ENCODE measurements at regions not wholly inside any gene's neighbourhood (a gene's known extent, or its start where the extent isn't known, plus 50 kb on each side); places are given as distances from the start of the nearest gene placed in this dataset.

DNA sequence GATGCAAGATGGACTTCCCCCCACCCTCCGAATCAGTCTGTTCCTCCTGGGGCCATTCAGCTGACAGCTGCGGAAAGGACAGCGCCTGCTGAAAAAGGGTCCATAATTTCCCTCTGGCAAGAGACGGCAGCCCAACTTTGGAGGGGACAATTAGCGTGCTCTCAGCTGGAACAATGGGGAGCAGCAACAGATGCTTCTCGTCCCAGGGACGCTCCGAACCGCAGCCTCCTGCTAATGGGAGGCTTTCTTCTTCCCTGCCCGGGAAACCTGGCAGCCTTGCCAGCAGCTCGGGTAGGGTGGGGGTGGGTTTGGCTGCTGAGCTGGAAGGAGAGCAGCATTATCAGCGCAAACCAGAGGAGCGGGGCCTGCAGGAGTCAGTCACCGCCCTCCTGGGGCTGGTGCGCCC, 500.0 kb upstream of the SALL1 start:
- Histone ChIP-seq H3K9me3 (ENCODE audit: low read length) (peaks cover 3% of the 10 kb centered on the region), H2AFZ (ENCODE audit: low read depth, low read length) (no peak overlapping the region), H3K36me3 (ENCODE audit: insufficient read depth, low read length) (no peaks in the 10 kb centered on the region), H3K27me3 (ENCODE audit: insufficient read depth, low read length) (no peaks in the 10 kb centered on the region), H3K4me3 (ENCODE audit: low read length) (no peak overlapping the region), H3K4me1 (ENCODE audit: insufficient read depth, low read length) (no peaks in the 10 kb centered on the region)

DNA sequence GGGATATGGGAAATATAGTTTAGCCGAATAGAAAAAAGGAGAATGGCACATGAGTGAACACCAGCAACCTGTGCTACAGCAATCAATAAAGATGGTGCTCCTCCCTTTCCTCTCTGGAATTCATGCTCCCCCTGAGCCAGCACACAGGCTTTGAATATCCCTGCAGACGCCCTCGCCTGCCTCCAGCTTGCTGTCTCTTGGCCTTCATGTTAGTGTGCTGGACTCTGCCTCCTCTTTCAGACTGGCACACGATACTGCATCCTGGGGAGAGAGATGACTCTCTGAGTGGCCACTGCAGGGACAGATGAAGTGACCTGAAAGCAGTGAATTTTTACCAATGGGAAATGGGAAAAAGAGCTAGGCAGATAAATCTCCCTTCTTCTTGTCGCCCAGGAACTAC, 498.6 kb upstream of the SALL1 start:
- Histone ChIP-seq H3K4me3 (ENCODE audit: low read length) (no peak overlapping the region), H3K27me3 (ENCODE audit: insufficient read depth, low read length) (no peaks in the 10 kb centered on the region)

GRCh38 chr16:51648526-51648925, 497.5 kb upstream of the SALL1 start:
- Histone ChIP-seq H3K4me3 (ENCODE audit: low read length) (no peak overlapping the region), H3K27me3 (ENCODE audit: insufficient read depth, low read length) (no peaks in the 10 kb centered on the region), H3K36me3 (ENCODE audit: insufficient read depth, low read length) (no peaks in the 10 kb centered on the region), H3K9me3 (ENCODE audit: low read length) (peaks cover 3% of the 10 kb centered on the region), H3K4me1 (ENCODE audit: insufficient read depth, low read length) (no peaks in the 10 kb centered on the region), H2AFZ (ENCODE audit: low read depth, low read length) (no peak overlapping the region)

More for the DNA sequence above, 498.6 kb upstream of the SALL1 start:
- Histone ChIP-seq H2AFZ (ENCODE audit: low read depth, low read length) (no peak overlapping the region), H3K4me1 (ENCODE audit: insufficient read depth, low read length) (no peaks in the 10 kb centered on the region), H3K36me3 (ENCODE audit: insufficient read depth, low read length) (no peaks in the 10 kb centered on the region), H3K9me3 (ENCODE audit: low read length) (peaks cover 3% of the 10 kb centered on the region)

- H3K27me3 ChIP-seq (ENCODE audit: insufficient read depth, low read length): no peaks in the 10 kb centered on the region
- H3K4me3 ChIP-seq (ENCODE audit: low read length): no peak overlapping the region
- no peak overlapping the region for H2AFZ ChIP-seq (ENCODE audit: low read depth, low read length)
- H3K9me3 ChIP-seq (ENCODE audit: low read length): no peaks in the 10 kb centered on the region
- H3K4me1 ChIP-seq (ENCODE audit: insufficient read depth, low read length): no peaks in the 10 kb centered on the region
- no peaks in the 10 kb centered on the region for H3K36me3 ChIP-seq (ENCODE audit: insufficient read depth, low read length)
These were observed 490.2 kb upstream of the SALL1 start for GRCh38 chr16:51641191-51641765.

DNA sequence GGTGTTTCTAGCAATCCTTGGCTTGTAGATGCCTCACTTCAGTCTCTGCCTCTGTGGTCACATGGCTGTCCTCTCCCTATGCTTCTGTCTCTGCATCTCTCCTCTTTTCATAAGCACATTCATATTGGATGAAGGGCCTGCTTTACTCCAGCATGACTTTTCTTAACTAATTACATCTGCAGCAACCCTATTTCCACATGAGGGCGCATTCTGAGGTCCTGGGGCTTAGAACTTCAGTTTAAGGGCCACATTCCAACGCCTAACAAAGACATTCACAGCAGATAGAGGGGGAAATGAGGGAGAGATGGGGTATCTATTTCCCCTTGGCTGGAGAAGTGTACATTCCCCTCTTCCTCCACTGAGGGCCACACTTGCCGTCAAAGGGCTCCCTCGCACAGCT, 489.1 kb upstream of the SALL1 start:
- no peak overlapping the region for H2AFZ ChIP-seq (ENCODE audit: low read depth, low read length)
- H3K27me3 ChIP-seq (ENCODE audit: insufficient read depth, low read length): no peaks in the 10 kb centered on the region
- no peaks in the 10 kb centered on the region for H3K36me3 ChIP-seq (ENCODE audit: insufficient read depth, low read length)
- H3K4me3 ChIP-seq (ENCODE audit: low read length): no peak overlapping the region
- no peaks in the 10 kb centered on the region for H3K9me3 ChIP-seq (ENCODE audit: low read length)
- no peaks in the 10 kb centered on the region for H3K4me1 ChIP-seq (ENCODE audit: insufficient read depth, low read length)

- no peaks in the 10 kb centered on the region for H3K27me3 ChIP-seq (ENCODE audit: insufficient read depth, low read length)
- no peaks in the 10 kb centered on the region for H3K4me1 ChIP-seq (ENCODE audit: insufficient read depth, low read length)
- no peaks in the 10 kb centered on the region for H3K36me3 ChIP-seq (ENCODE audit: insufficient read depth, low read length)
- no peaks in the 10 kb centered on the region for H3K9me3 ChIP-seq (ENCODE audit: low read length)
- H2AFZ ChIP-seq (ENCODE audit: low read depth, low read length): no peak overlapping the region
- no peak overlapping the region for H3K4me3 ChIP-seq (ENCODE audit: low read length)
These were observed 487.5 kb upstream of the SALL1 start for GRCh38 chr16:51638339-51639135.

- Histone ChIP-seq H3K27me3 (ENCODE audit: insufficient read depth, low read length) (no peaks in the 10 kb centered on the region), H3K36me3 (ENCODE audit: insufficient read depth, low read length) (no peaks in the 10 kb centered on the region), H3K9me3 (ENCODE audit: low read length) (no peaks in the 10 kb centered on the region), H2AFZ (ENCODE audit: low read depth, low read length) (no peak overlapping the region), H3K4me1 (ENCODE audit: insufficient read depth, low read length) (no peaks in the 10 kb centered on the region), H3K4me3 (ENCODE audit: low read length) (no peak overlapping the region)
These were observed 486.7 kb upstream of the SALL1 start for GRCh38 chr16:51637770-51638094.

GRCh38 chr16:51636920-51637769, 486.1 kb upstream of the SALL1 start:
- H3K36me3 ChIP-seq (ENCODE audit: insufficient read depth, low read length): no peaks in the 10 kb centered on the region
- no peaks in the 10 kb centered on the region for H3K27me3 ChIP-seq (ENCODE audit: insufficient read depth, low read length)
- H3K4me3 ChIP-seq (ENCODE audit: low read length): no peak overlapping the region
- no peaks in the 10 kb centered on the region for H3K9me3 ChIP-seq (ENCODE audit: low read length)
- no peaks in the 10 kb centered on the region for H3K4me1 ChIP-seq (ENCODE audit: insufficient read depth, low read length)
- peak overlapping the region; percentile 9 for H2AFZ ChIP-seq (ENCODE audit: low read depth, low read length)

DNA sequence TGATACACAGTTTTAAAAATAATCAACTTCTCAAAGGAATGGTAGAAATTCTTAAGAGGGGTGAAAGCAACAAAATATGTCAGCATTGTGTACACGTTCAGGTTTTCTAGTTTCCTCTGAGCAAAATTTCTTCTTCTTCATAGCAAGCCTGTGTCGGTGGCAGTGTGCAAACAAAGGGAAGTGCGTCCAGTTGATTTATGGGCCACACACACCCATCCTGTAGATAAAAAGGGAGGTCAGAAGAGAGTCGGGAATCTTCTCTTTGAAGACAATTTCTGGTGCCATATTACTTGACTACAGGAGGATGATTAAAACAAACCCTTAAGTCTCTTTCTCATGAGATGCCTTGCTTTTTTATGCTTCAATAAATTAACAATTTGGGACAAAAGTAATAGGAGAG, 484.1 kb upstream of the SALL1 start:
- H3K36me3 ChIP-seq (ENCODE audit: insufficient read depth, low read length): no peaks in the 10 kb centered on the region
- no peaks in the 10 kb centered on the region for H3K27me3 ChIP-seq (ENCODE audit: insufficient read depth, low read length)
- H2AFZ ChIP-seq (ENCODE audit: low read depth, low read length): no peak overlapping the region
- H3K4me1 ChIP-seq (ENCODE audit: insufficient read depth, low read length): no peaks in the 10 kb centered on the region
- H3K4me3 ChIP-seq (ENCODE audit: low read length): no peak overlapping the region
- no peaks in the 10 kb centered on the region for H3K9me3 ChIP-seq (ENCODE audit: low read length)

- H3K27me3 ChIP-seq (ENCODE audit: insufficient read depth, low read length): no peaks in the 10 kb centered on the region
- H3K4me3 ChIP-seq (ENCODE audit: low read length): no peak overlapping the region
- no peaks in the 10 kb centered on the region for H3K9me3 ChIP-seq (ENCODE audit: low read length)
- H3K4me1 ChIP-seq (ENCODE audit: insufficient read depth, low read length): peaks cover 13% of the 10 kb centered on the region
- no peak overlapping the region for H2AFZ ChIP-seq (ENCODE audit: low read depth, low read length)
- no peaks in the 10 kb centered on the region for H3K36me3 ChIP-seq (ENCODE audit: insufficient read depth, low read length)
These were observed 479.0 kb upstream of the SALL1 start for GRCh38 chr16:51630076-51630475.

- H3K9me3 ChIP-seq (ENCODE audit: low read length): no peaks in the 10 kb centered on the region
- H3K27me3 ChIP-seq (ENCODE audit: insufficient read depth, low read length): no peaks in the 10 kb centered on the region
- no peak overlapping the region for H2AFZ ChIP-seq (ENCODE audit: low read depth, low read length)
- H3K36me3 ChIP-seq (ENCODE audit: insufficient read depth, low read length): no peaks in the 10 kb centered on the region
- peaks cover 13% of the 10 kb centered on the region for H3K4me1 ChIP-seq (ENCODE audit: insufficient read depth, low read length)
- H3K4me3 ChIP-seq (ENCODE audit: low read length): no peak overlapping the region
These were observed 478.5 kb upstream of the SALL1 start for GRCh38 chr16:51629576-51629975.

DNA sequence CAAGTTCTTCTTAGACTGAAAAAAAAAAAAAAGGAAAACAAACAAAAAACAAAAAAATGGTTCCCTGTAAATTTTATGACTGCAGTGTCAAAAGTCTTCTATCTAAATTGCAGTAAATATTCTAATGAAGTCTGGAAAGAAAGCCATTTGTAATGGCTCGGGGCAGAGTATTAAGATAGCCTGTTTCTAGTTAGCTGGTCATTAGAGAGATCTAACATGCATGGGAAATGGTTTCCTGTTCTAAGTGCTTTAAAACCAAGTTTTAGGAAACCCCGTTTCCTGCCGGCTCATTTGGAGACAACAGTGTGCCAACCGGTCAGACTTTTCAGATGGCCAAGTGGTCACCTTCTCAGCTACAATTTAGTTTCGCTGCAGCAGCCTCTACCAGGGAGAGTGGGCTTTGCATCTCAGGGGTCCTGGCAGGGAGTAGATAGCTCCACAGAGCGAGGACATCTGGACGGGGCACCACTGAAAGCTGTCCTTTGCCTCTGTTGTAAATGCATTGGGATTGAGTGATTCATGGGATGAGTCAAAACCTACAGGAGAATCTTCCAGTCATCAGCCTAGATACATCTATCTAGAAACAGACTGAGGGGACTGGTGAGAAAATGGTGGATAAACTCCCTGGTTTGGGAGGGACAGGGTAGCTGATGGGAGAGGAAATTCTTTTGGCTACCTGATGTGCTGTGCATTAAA, 473.2 kb upstream of the SALL1 start:
- Histone ChIP-seq H2AFZ (ENCODE audit: low read depth, low read length) (no peak overlapping the region), H3K36me3 (ENCODE audit: insufficient read depth, low read length) (no peaks in the 10 kb centered on the region), H3K9me3 (ENCODE audit: low read length) (no peaks in the 10 kb centered on the region), H3K4me3 (ENCODE audit: low read length) (no peak overlapping the region), H3K4me1 (ENCODE audit: insufficient read depth, low read length) (peaks cover 13% of the 10 kb centered on the region), H3K27me3 (ENCODE audit: insufficient read depth, low read length) (no peaks in the 10 kb centered on the region)

GRCh38 chr16:51621610-51622009, 470.5 kb upstream of the SALL1 start:
- Histone ChIP-seq H3K9me3 (ENCODE audit: low read length) (no peaks in the 10 kb centered on the region), H3K4me3 (ENCODE audit: low read length) (no peak overlapping the region), H3K4me1 (ENCODE audit: insufficient read depth, low read length) (no peaks in the 10 kb centered on the region), H2AFZ (ENCODE audit: low read depth, low read length) (no peak overlapping the region), H3K27me3 (ENCODE audit: insufficient read depth, low read length) (no peaks in the 10 kb centered on the region), H3K36me3 (ENCODE audit: insufficient read depth, low read length) (no peaks in the 10 kb centered on the region)

Data from neuron (in vitro differentiated cells).